DND-41 (cell line): ENCODE measurements at regions not wholly inside any gene's neighbourhood (a gene's known extent, or its start where the extent isn't known, plus 50 kb on each side); places are given as distances from the start of the nearest gene placed in this dataset.

ENCODE experiments used
- EZH2 ChIP-seq: IDR thresholded peaks from 3 replicates; pipeline ENCODE4 v1.6.1; 2012; ENCODE audit warnings: borderline replicate concordance, low read depth, mild to moderate bottlenecking, moderate library complexity, low read length, inconsistent platforms; ENCODE audit not compliant: severe bottlenecking
- TF ChIP-seq, protein P1 (sequence below): IDR thresholded peaks from 2 replicates; pipeline ENCODE4 v1.5.1; 2012; ENCODE audit warnings: borderline replicate concordance, low read length, moderate library complexity, mild to moderate bottlenecking; ENCODE audit not compliant: poor library complexity, severe bottlenecking; ENCODE audit errors: extremely low read depth

DNA sequence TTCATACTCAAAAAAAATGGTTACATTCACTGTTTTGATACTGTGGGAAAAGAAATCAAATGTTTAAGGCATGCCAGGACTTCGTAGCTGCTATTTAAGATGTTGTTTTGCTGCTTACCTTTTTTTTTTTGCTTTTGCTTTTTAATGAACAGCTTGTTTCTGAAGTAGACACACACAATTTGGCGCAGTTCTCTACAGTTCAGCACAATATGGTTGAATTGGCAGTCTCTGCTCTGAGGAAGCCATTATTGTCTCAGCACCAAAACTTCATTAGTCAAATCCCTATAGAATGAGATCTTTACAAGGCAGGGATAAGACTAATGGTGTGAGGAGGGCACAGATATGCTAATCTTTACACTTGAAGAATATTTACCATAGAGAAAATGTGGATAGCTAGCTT lies 197.6 kb downstream of the SLITRK5 start:
- TF ChIP-seq, protein P1, sequence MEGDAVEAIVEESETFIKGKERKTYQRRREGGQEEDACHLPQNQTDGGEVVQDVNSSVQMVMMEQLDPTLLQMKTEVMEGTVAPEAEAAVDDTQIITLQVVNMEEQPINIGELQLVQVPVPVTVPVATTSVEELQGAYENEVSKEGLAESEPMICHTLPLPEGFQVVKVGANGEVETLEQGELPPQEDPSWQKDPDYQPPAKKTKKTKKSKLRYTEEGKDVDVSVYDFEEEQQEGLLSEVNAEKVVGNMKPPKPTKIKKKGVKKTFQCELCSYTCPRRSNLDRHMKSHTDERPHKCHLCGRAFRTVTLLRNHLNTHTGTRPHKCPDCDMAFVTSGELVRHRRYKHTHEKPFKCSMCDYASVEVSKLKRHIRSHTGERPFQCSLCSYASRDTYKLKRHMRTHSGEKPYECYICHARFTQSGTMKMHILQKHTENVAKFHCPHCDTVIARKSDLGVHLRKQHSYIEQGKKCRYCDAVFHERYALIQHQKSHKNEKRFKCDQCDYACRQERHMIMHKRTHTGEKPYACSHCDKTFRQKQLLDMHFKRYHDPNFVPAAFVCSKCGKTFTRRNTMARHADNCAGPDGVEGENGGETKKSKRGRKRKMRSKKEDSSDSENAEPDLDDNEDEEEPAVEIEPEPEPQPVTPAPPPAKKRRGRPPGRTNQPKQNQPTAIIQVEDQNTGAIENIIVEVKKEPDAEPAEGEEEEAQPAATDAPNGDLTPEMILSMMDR = no peak
- no peak for TF ChIP-seq EZH2
